B cell (primary cell): ENCODE measurements at regions not wholly inside any gene's neighbourhood (a gene's known extent, or its start where the extent isn't known, plus 50 kb on each side); places are given as distances from the start of the nearest gene placed in this dataset.

ENCODE experiments used
- ATAC-seq: fragments of 200-7000 bp; cut with Tn5 transposase; one replicate; pipeline ENCODE4 v1.10.0; 2021; ENCODE audit warnings: low read depth, mild to moderate bottlenecking, moderate number of reproducible peaks, moderate library complexity
- CTCF ChIA-PET: fragments of 350-600 bp; sonication (Branson Sonifier 250); formaldehyde crosslinking; loops from one replicate; lab custom pipeline; 2021; ENCODE audit warnings: antibody characterized with exemption, inconsistent platforms; lab: Charles Lee
- POLR2A ChIA-PET: fragments of 350-600 bp; sonication (Branson Sonifier 250); formaldehyde crosslinking; loops from one replicate; lab custom pipeline; 2021; ENCODE audit warnings: antibody characterized with exemption; lab: Charles Lee
- DNase-seq: peaks from one replicate; pipeline ENCODE4 v3.0.0; 2013
- H2AFZ ChIP-seq: 2 replicates; pipeline ENCODE4 v1.6.1; 2012; ENCODE audit warnings: mild to moderate bottlenecking, low read depth, low read length; ENCODE audit not compliant: insufficient read depth, poor library complexity, severe bottlenecking
- H3K27ac ChIP-seq, 2 donors: 1 replicate in 1 of 2; 2 replicates in 1 of 2; pipeline ENCODE4 v1.5.1; 2012 to 2013; ENCODE audit warnings: low read length in 2 of 2, mild to moderate bottlenecking in 2 of 2, moderate library complexity in 1 of 2
- H3K27me3 ChIP-seq, 4 experiments: fragments of 200-600 bp in 1 of 4; sonication (generic) in 1 of 4; replicated peaks in 1 of 4; 1 replicate in 2 of 4; 2 replicates in 2 of 4; pipeline versions ENCODE4 v1.6.1 to v1.7.0; 2013 to 2016; ENCODE audit warnings: low read length in 3 of 4, mild to moderate bottlenecking in 2 of 4, mixed read lengths in 1 of 4, moderate library complexity in 1 of 4; ENCODE audit not compliant: insufficient read depth in 4 of 4, control insufficient read depth in 3 of 4; ENCODE audit errors: control extremely low read depth in 1 of 4
- H3K36me3 ChIP-seq, 2 experiments: replicated peaks in 1 of 2; 1 replicate in 1 of 2; 2 replicates in 1 of 2; pipeline versions ENCODE4 v1.6.1 to v1.7.1; 2013; ENCODE audit warnings: low read length in 1 of 2; ENCODE audit not compliant: insufficient read depth in 2 of 2, control insufficient read depth in 1 of 2; ENCODE audit errors: control extremely low read depth in 1 of 2, extremely low read depth in 1 of 2
- H3K4me1 ChIP-seq, 2 donors: fragments of 200-600 bp in 1 of 2; sonication (generic) in 1 of 2; 1 replicate in 1 of 2; 2 replicates in 1 of 2; pipeline versions ENCODE4 v1.5.1 to v1.6.1; 2013 to 2017; ENCODE audit warnings: low read length in 2 of 2; ENCODE audit not compliant: control insufficient read depth in 2 of 2, insufficient read depth in 2 of 2
- H3K4me2 ChIP-seq: replicated peaks from 2 replicates; pipeline ENCODE3; 2012; ENCODE audit warnings: mild to moderate bottlenecking, low read depth, low read length; ENCODE audit not compliant: poor library complexity, severe bottlenecking
- H3K4me3 ChIP-seq, 5 experiments: fragments of 200-600 bp in 1 of 5; sonication (generic) in 1 of 5; 1 replicate in 3 of 5; 2 replicates in 2 of 5; pipeline versions ENCODE4 v1.5.1 to v1.7.0; 2011 to 2016; ENCODE audit warnings: low read length in 4 of 5, mild to moderate bottlenecking in 4 of 5, low read depth in 2 of 5, control low read depth in 1 of 5, moderate library complexity in 1 of 5; ENCODE audit not compliant: insufficient read depth in 1 of 5; ENCODE audit errors: control extremely low read depth in 1 of 5, extremely low read depth in 1 of 5
- H3K79me2 ChIP-seq: fragments of 200-600 bp; sonication (generic); one replicate; pipeline ENCODE4 v1.6.0; 2016; ENCODE audit warnings: low read length; ENCODE audit not compliant: control insufficient read depth, insufficient read depth
- H3K9ac ChIP-seq: fragments of 200-600 bp; sonication (generic); 2 replicates; pipeline ENCODE4 v1.6.1; 2017; ENCODE audit warnings: mild to moderate bottlenecking, low read length, moderate library complexity
- H3K9me3 ChIP-seq, 3 donors: one replicate each; pipeline versions ENCODE4 v1.6.1 to v1.7.1; 2013; ENCODE audit warnings: low read length in 2 of 3; ENCODE audit not compliant: control insufficient read depth in 2 of 3, insufficient read depth in 1 of 3; ENCODE audit errors: control extremely low read depth in 1 of 3
- H4K20me1 ChIP-seq: 2 replicates; pipeline ENCODE4 v1.6.0; 2012; ENCODE audit warnings: mild to moderate bottlenecking, low read length; ENCODE audit not compliant: insufficient read depth, control insufficient read depth, poor library complexity, severe bottlenecking
- H3K27ac Mint-ChIP-seq: one replicate; pipeline ENCODE4 v1.8.0; 2021; ENCODE audit warnings: mixed read lengths
- H3K27me3 Mint-ChIP-seq: one replicate; pipeline ENCODE4 v1.8.0; 2021; ENCODE audit warnings: mixed read lengths
- H3K4me1 Mint-ChIP-seq: one replicate; pipeline ENCODE4 v1.8.0; 2021; ENCODE audit warnings: mixed read lengths
- H3K4me3 Mint-ChIP-seq: one replicate; pipeline ENCODE4 v1.8.0; 2021; ENCODE audit warnings: mixed read lengths
- H3K9me3 Mint-ChIP-seq: one replicate; pipeline ENCODE4 v1.8.0; 2022; ENCODE audit warnings: mixed read lengths; ENCODE audit not compliant: insufficient read depth
- EZH2 ChIP-seq: IDR thresholded peaks from 2 replicates; pipeline ENCODE4 v1.6.1; 2012; ENCODE audit warnings: borderline replicate concordance, low read depth, mild to moderate bottlenecking, moderate library complexity, low read length; ENCODE audit not compliant: insufficient read depth, poor library complexity, severe bottlenecking
- WGBS: methylation state at CpG from one replicate; pipeline ENCODE4 v1.1.5; 2013; ENCODE audit warnings: missing lambda C conversion rate; ENCODE audit not compliant: insufficient coverage; 5-methylcytosine and 5-hydroxymethylcytosine counted together
- intact Hi-C: fragments of 100-400 bp; cut with micrococcal nuclease; formaldehyde crosslinking; loops from one replicate; pipeline ENCODE4 v1.10.0; 2022
- TF ChIP-seq, protein P1 (sequence below): fragments of 200-600 bp; IDR thresholded peaks from one replicate; pipeline ENCODE4 v1.8.0; 2022; ENCODE audit warnings: antibody characterized with exemption, mild to moderate bottlenecking

DNA sequence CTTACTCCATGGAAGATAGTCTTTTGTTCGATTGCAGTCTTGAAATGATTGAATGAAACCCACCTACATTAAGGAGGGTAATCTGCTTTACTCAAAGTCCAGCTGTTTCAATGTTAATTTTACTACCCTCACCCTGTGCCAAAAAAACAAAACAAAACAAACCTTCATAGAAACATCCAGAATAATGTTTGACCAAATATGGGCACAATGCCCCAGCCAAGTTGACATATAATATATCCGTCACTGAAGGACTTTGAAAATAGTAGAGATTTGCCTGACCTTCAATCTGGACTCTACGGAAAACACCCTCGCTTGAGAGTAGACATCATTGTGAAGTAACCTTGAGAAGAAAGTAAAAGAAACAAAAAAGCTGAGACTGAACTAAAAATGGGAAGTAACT is 550.5 kb upstream of the SMIM31 start:
- Histone ChIP-seq H3K4me2 (no peak overlapping the region), H3K27me3 (no peaks in the 10 kb centered on the region), H3K36me3 (no peaks in the 10 kb centered on the region), H3K9me3 (no peaks in the 10 kb centered on the region), H3K4me1 (no peaks in the 10 kb centered on the region), H4K20me1 (no peaks in the 10 kb centered on the region), H3K79me2 (no peaks in the 10 kb centered on the region), H3K9ac (no peak overlapping the region), H3K4me3 (no peak overlapping the region), H2AFZ (no peak overlapping the region), H3K27ac (no peak overlapping the region)
- POLR2A ChIA-PET = no interaction called here
- Mint-ChIP-seq H3K9me3 (no peaks in the 10 kb centered on the region), H3K27me3 (no peaks in the 10 kb centered on the region), H3K4me1 (no peaks in the 10 kb centered on the region), H3K27ac (no peak overlapping the region), H3K4me3 (no peak overlapping the region)
- DNase-seq = no peak
- intact Hi-C loops = no loop called here
- 100% methylated on average over 3 of the region's 4 CpGs for WGBS
- TF ChIP-seq, protein P1, sequence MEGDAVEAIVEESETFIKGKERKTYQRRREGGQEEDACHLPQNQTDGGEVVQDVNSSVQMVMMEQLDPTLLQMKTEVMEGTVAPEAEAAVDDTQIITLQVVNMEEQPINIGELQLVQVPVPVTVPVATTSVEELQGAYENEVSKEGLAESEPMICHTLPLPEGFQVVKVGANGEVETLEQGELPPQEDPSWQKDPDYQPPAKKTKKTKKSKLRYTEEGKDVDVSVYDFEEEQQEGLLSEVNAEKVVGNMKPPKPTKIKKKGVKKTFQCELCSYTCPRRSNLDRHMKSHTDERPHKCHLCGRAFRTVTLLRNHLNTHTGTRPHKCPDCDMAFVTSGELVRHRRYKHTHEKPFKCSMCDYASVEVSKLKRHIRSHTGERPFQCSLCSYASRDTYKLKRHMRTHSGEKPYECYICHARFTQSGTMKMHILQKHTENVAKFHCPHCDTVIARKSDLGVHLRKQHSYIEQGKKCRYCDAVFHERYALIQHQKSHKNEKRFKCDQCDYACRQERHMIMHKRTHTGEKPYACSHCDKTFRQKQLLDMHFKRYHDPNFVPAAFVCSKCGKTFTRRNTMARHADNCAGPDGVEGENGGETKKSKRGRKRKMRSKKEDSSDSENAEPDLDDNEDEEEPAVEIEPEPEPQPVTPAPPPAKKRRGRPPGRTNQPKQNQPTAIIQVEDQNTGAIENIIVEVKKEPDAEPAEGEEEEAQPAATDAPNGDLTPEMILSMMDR = no peak
- TF ChIP-seq EZH2 = no peak
- CTCF ChIA-PET = no interaction called here
- ATAC-seq = no peak

- no peak for DNase-seq
- Histone ChIP-seq H4K20me1 (no peaks in the 10 kb centered on the region), H3K79me2 (no peaks in the 10 kb centered on the region), H2AFZ (no peak overlapping the region), H3K27me3 (no peaks in the 10 kb centered on the region), H3K9ac (no peak overlapping the region), H3K27ac (no peak overlapping the region), H3K9me3 (no peaks in the 10 kb centered on the region), H3K4me2 (no peak overlapping the region), H3K4me3 (no peak overlapping the region), H3K4me1 (no peaks in the 10 kb centered on the region), H3K36me3 (no peaks in the 10 kb centered on the region)
- Mint-ChIP-seq H3K27ac (no peak overlapping the region), H3K9me3 (no peaks in the 10 kb centered on the region), H3K4me1 (no peaks in the 10 kb centered on the region), H3K27me3 (no peaks in the 10 kb centered on the region), H3K4me3 (no peak overlapping the region)
- ATAC-seq = no peak
- CTCF ChIA-PET = no interaction called here
- intact Hi-C loops = no loop called here
- POLR2A ChIA-PET = no interaction called here
- TF ChIP-seq, protein P1 = no peak
- TF ChIP-seq EZH2 = no peak
Observed at GRCh38 chr4:164204434-164204833, 549.5 kb upstream of the SMIM31 start.
